Chondrocyte (in vitro differentiated cells): ENCODE measurements at regions not wholly inside any gene's neighbourhood (a gene's known extent, or its start where the extent isn't known, plus 50 kb on each side); places are given as distances from the start of the nearest gene placed in this dataset.

ENCODE experiments used
- DNase-seq: peaks from one replicate; pipeline ENCODE4 v3.0.0; 2021; ENCODE audit warnings: mixed read lengths, low spot score
- H3K27ac Mint-ChIP-seq: one replicate; pipeline ENCODE4 v1.8.0; 2021; ENCODE audit warnings: mild to moderate bottlenecking, moderate library complexity, mixed read lengths; ENCODE audit not compliant: unreplicated experiment
- H3K27me3 Mint-ChIP-seq: 2 replicates; pipeline ENCODE4 v1.8.0; 2021; ENCODE audit warnings: low read depth, mixed read lengths
- H3K36me3 Mint-ChIP-seq: 2 replicates; pipeline ENCODE4 v1.8.0; 2021; ENCODE audit warnings: low read depth, mixed read lengths
- H3K4me1 Mint-ChIP-seq: 2 replicates; pipeline ENCODE4 v1.8.0; 2021; ENCODE audit warnings: low read depth, mild to moderate bottlenecking, mixed read lengths
- H3K4me3 Mint-ChIP-seq: one replicate; pipeline ENCODE4 v1.8.0; 2021; ENCODE audit warnings: mild to moderate bottlenecking, moderate library complexity, mixed read lengths; ENCODE audit not compliant: unreplicated experiment
- H3K9me3 Mint-ChIP-seq: 2 replicates; pipeline ENCODE4 v1.8.0; 2021; ENCODE audit warnings: low read depth, mixed read lengths
- CTCF ChIP-seq: fragments of 200-600 bp; sonication (generic); IDR thresholded peaks from 2 replicates; pipeline ENCODE4 v1.5.0; 2021; ENCODE audit warnings: antibody characterized with exemption, mild to moderate bottlenecking, moderate library complexity

GRCh38 chr13:40238761-40239160 lies 427.7 kb downstream of the FOXO1 start:
- Mint-ChIP-seq H3K27ac (no peak overlapping the region), H3K36me3 (no peaks in the 10 kb centered on the region), H3K4me1 (peaks cover 5% of the 10 kb centered on the region), H3K27me3 (no peaks in the 10 kb centered on the region), H3K4me3 (no peak overlapping the region), H3K9me3 (no peaks in the 10 kb centered on the region)
- no peak for TF ChIP-seq CTCF
- no peak for DNase-seq

GRCh38 chr13:40240293-40240692 lies 426.1 kb downstream of the FOXO1 start:
- H3K4me1 Mint-ChIP-seq, result peaks cover 5% of the 10 kb centered on the region
- no peaks in the 10 kb centered on the region for H3K9me3 Mint-ChIP-seq
- DNase-seq, result no peak
- no peak overlapping the region for H3K4me3 Mint-ChIP-seq
- no peak for TF ChIP-seq CTCF
- no peaks in the 10 kb centered on the region for H3K36me3 Mint-ChIP-seq
- no peaks in the 10 kb centered on the region for H3K27me3 Mint-ChIP-seq
- H3K27ac Mint-ChIP-seq, result no peak overlapping the region

GRCh38 chr13:40241125-40241798 lies 425.2 kb downstream of the FOXO1 start:
- no peak overlapping the region for H3K4me3 Mint-ChIP-seq
- H3K27me3 Mint-ChIP-seq, result no peaks in the 10 kb centered on the region
- H3K27ac Mint-ChIP-seq, result no peak overlapping the region
- H3K36me3 Mint-ChIP-seq, result no peaks in the 10 kb centered on the region
- TF ChIP-seq CTCF, result no peak
- H3K9me3 Mint-ChIP-seq, result no peaks in the 10 kb centered on the region
- no peak for DNase-seq
- H3K4me1 Mint-ChIP-seq, result peaks cover 3% of the 10 kb centered on the region

GRCh38 chr13:40243047-40243446 lies 423.4 kb downstream of the FOXO1 start:
- Mint-ChIP-seq H3K4me3 (no peak overlapping the region), H3K9me3 (no peaks in the 10 kb centered on the region), H3K27me3 (no peaks in the 10 kb centered on the region), H3K27ac (no peak overlapping the region), H3K4me1 (no peaks in the 10 kb centered on the region), H3K36me3 (no peaks in the 10 kb centered on the region)
- TF ChIP-seq CTCF, result no peak
- DNase-seq, result no peak

GRCh38 chr13:40243982-40244381 lies 422.5 kb downstream of the FOXO1 start:
- no peak for TF ChIP-seq CTCF
- no peak overlapping the region for H3K27ac Mint-ChIP-seq
- H3K36me3 Mint-ChIP-seq, result no peaks in the 10 kb centered on the region
- H3K4me3 Mint-ChIP-seq, result no peak overlapping the region
- H3K4me1 Mint-ChIP-seq, result no peaks in the 10 kb centered on the region
- no peaks in the 10 kb centered on the region for H3K27me3 Mint-ChIP-seq
- DNase-seq, result no peak
- no peaks in the 10 kb centered on the region for H3K9me3 Mint-ChIP-seq
